Esophagus mucosa (tissue), 1 donor: ENCODE measurements at regions not wholly inside any gene's neighbourhood (a gene's known extent, or its start where the extent isn't known, plus 50 kb on each side); places are given as distances from the start of the nearest gene placed in this dataset.
A peak's percentile ranks its signal among the peaks of the same experiment; 100 is the strongest.

Experiments used
- ATAC-seq: fragments of 200-7000 bp; cut with Tn5 transposase; one replicate; pipeline ENCODE4 v1.9.1; 2020
- donor health status: DM: yes; HTN: yes; CAD: no.

DNA sequence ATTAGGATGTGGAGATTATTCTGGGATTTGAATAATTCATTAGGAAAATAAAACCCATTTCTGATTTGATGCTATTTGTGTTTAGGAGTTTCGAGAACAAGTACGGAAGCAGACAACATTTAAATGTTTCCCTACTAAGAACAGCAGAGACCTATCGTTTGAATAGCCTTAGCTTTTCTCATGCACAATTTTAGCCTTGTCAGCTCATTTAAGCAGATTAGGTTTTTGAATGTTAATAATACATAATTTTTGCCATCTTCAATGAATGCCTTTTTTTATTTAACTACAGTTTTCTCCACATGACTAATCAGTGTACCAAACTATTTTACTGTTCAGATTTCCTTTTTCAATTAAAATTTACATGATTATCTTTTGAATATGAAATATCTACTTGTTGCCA is 592.0 kb downstream of the BCKDHB start:
- ATAC-seq = no peak

DNA sequence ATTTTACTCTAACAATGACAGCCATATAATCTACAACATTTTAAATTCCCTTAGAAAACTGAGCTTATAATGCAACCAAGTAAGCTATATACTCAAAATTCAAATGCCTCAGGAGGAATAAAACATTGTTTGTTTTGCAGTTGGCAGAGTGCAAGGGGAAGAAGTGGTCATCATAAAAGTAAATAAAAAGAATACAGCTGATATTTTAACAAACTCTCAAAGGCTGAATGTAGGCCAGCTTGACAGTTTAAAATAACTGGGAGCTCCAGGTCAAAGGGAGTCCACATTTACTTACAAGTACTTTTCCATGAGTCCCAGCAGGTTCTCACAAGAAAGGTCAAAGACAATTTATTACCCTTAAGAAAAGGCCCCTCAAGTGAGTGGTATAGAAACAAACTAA is 589.8 kb downstream of the BCKDHB start:
- ATAC-seq = no peak

DNA sequence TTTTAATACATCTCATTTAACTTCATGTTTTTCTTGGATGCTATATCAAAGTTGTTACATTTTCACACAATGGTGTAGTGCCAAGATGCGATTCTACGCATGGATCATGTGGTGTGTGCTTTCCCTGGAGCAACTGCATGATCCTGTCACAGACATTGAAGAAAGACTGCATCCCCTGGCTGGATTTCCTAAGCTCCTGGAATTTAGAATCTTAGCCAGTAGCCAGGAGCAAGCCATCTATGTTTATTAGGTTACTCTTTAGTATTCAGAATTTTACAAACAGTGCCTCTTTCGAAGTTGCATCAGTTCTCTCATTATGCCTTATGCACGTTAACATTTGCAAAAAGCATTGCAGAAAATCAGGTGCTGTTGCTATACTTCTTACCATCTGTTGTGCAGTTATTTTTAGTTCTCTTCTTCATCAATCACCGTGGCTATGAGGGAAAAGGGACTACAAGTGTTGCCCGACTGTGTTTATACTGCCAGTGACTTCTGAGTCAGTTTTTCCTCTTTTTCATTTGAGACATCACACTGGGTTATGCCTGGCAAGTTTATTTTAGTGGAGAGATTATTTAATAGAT is 584.2 kb downstream of the BCKDHB start:
- no peak for ATAC-seq

DNA sequence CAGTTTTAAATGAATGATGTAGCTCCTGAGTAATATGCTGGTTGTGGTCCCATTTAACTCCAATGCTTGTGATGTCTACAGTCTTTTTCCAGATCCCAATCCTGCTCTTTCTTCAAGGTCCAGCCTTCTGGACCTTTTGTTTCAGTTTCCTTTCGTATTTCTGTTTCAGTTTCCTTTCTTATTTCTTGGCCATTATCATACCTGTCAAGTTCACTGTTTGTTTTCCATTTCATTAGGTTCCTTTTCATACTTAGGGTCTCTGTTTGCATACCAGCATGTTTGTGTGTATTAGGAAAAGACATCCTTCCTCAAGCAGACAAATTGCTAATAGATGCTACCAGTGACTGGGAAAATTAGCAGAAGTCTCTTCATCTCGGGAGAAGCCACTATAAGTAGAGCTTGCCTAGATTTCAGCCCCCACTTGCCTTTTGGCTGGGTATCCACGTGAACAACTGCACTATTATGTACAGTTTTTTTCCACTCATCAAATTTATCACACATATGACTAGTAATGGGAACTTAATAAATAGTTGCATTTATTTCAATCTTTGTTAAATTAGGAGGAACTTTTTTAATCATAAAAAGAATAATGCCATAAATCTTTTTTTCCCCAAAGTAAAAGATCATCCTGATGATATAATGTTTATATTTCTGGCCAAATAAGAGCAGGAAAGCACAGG is 583.4 kb downstream of the BCKDHB start:
- ATAC-seq = no peak

DNA sequence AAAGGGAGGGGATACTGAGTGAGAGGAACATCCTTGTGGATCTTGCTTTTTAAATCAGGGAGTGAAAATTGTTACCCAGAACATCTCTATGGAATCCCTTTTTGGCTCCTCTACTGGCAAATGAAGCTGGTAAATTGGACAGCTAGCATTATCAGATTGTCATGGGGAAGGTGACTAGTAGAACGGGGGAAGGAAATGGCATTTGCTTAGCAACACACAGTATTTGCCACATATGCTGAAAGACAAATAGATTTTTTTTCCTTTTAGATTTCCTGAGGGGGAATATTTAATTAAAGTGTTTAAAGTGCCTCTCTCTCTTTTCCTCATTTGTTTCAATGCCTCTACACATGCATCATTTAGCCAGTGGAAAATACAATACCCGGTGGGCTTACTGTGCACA is 573.5 kb downstream of the BCKDHB start:
- no peak for ATAC-seq

DNA sequence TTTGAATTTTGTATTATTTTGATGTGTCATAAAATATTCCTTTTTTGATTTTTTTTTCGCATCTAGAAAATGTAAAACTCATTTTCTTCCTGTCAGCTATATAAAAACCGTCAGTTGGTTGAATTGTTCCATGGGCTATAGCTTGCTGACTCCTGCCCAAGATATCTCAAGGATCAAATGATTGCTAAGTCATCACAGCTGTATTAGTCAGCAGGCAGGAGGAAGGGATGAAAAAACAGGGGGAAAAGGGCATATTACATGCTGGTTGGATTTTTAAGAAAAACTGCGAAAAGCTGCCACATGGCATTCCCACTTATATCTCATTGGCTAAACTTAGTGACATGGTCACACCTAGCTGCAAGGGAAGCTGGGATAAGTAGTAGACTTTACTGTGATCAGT is 569.9 kb downstream of the BCKDHB start:
- ATAC-seq = no peak

DNA sequence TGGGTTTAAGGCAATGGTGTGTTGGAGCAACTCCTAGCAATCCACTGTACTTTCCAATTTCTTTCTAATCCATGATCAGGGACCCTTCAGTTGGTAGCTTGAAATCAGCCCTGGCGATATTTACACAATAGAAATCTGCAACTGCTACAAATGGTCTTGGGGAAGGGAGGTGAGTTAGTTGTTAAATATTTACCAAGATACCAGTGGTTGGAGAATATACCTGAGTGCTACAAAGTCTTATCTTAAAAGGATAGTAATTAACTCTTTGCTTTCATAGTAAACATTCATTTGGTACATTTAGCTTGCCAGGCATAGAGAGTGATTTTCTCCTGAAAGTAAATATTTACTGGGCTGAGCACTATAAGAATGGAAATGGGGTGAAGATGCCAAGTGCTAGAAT is 568.2 kb downstream of the BCKDHB start:
- ATAC-seq = no peak

DNA sequence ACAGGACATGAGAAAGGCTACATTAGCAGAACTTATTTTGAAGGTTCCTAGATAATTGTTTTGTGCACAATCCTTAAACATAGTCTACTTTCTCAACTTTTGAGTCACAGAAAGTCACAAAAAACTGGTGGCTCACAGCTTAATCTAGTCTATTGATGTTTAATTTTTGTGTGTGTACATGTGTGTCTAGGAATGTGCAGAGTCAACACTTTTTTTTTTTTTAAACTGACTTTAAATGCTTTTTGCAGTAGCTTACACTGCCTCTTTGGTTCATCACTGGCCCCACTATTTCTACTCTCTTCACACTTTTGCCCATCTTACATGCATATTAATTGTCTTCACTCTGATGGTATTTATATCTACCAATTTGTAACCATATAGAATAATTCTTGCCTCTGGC is 566.9 kb downstream of the BCKDHB start:
- ATAC-seq = no peak

DNA sequence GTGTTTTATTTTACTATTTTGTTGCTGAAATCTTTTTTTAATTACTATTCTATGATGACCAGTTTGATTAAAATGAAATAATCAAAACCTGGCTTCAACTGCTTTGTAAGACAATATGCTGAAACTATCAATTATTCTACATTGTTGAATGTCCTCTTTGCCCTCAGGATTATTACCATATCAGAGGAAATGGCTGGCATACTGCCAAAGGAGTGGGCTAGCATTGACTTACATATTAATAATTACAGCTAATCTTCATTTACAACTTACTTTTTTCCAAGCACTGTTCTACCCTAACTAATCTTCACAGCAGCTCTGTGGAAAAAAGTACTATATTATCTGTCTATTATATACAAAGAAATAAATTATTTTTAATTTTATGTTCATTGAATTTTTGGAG is 560.5 kb downstream of the BCKDHB start:
- ATAC-seq = no peak

DNA sequence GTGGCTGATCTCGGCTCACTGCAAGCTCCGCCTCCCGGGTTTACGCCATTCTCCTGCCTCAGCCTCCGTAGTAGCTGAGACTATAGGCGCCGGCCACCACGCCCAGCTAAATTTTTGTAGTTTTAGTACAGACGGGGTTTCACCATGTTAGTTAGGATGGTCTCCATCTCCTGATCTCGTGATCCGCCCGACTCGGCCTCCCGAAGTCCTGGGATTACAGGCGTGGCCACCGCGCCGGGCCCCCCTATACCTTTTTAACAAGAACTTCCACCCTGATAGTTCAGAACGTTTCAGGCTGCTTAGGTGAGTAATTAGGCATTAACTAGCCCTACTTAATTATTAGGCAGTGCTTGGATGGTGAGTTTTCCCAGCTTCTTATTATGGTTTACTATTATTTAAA is 552.5 kb downstream of the BCKDHB start:
- no peak for ATAC-seq

DNA sequence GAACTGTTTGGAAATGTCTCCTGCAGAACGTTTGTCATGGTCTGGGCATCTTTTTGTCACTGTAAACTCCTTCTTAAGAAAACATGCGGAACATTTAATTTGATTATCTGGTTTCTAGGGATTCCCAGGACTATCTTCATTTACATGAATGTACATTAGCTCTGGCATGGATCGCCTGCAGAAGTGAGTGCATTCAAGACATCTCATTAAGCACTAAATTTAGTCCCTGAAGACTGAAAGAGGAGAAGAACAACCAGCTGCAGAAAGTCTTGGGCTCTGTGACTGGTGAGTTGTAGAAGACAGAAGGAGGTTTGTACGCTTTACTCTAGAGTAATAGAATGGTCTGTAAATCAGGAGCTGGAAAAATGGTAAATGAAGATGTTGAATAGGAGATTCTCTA is 540.7 kb downstream of the BCKDHB start:
- no peak for ATAC-seq

DNA sequence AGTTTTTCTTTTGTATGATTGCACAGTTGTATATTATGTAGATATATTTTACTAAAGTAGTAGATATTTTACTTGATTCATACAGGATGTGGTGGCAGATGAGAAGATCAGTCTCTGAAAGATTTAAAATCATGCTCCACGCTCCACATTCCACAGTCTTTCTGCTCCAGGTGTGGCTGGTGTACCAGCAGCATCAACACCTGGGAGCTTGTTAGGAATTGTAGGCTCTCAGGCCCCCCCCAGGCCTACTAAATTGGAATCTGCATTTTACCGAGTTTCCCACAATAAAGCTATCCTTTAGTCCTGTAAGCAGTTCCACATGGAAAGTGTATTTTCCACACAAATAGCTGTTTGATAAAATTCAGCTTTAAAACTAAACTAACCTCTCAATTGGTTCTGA is 537.4 kb downstream of the BCKDHB start:
- ATAC-seq = no peak

DNA sequence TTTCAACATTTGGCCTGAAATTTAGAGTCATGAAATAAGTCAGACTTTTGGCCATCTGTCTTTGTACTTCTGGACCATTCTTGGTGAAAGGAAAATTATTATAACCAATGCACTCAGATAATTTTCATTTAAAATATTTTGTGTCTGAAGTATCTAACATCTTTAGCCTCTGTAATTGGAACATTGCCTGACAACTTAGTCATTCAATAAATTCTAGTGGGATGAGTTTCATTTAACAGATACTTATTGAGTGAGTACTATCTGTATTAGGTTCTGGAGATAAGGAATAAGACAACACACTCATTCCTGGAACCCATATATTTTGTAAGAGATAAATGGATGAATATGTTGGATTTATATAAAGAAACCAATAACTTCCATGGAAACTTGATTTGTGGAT is 536.0 kb downstream of the BCKDHB start:
- ATAC-seq = no peak

DNA sequence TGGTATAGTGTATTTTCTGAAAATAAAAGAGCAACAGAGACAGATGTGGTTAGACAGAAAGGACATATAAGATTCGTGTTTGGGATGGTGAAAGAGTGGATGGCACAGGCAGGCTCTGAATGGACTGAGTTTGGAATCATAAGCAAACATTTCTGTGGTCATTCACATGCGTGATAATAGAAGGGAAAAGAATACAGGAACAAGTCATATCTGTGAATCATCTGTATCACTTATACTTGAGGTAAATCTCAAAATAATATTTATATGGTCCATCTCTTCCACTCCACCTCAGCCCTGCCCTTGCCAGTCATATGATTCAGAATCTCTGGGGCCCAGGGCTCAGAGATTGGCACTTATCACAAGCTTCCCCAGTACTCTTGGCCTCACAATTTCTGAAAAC is 535.1 kb downstream of the BCKDHB start:
- no peak for ATAC-seq

DNA sequence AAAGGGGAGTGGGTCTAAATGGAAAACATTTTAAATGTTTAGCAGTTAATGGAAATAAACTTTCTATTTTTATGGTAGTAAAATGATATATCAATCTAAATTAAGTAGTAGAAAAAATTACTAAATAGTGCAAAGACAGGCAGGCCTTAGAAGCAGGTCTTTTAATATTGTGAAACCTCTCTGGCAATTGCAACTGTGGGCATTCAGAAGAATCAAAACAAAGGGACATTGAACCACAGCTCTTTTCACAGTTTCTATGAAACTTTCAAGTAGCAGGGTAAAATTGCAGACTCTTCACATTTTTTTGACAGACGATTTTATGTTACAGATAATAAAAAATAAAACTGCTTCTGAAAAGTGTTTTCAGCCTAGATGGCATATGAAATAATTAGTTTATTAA is 533.7 kb downstream of the BCKDHB start:
- no peak for ATAC-seq

DNA sequence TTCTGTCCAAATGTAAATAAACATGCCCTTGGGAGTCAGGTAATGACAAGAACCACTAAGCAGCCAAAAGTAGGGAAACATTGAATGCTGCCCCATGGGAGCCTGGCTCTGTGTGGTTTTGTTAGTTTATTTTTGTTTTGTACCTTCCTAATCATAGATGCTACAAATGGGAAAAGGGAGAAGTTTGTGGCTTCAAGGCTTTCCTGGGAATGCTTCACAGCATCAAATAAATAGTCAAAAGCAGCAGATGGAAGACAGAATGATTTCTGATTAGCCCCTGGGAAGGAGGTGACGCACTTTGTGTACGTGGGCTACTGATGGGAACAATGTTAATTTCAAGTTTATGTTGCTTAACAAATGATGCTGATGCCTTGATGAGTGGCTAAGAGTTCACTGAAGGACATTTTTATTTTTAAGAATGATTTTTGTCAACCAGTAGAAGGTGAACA is 532.7 kb downstream of the BCKDHB start:
- no peak for ATAC-seq

DNA sequence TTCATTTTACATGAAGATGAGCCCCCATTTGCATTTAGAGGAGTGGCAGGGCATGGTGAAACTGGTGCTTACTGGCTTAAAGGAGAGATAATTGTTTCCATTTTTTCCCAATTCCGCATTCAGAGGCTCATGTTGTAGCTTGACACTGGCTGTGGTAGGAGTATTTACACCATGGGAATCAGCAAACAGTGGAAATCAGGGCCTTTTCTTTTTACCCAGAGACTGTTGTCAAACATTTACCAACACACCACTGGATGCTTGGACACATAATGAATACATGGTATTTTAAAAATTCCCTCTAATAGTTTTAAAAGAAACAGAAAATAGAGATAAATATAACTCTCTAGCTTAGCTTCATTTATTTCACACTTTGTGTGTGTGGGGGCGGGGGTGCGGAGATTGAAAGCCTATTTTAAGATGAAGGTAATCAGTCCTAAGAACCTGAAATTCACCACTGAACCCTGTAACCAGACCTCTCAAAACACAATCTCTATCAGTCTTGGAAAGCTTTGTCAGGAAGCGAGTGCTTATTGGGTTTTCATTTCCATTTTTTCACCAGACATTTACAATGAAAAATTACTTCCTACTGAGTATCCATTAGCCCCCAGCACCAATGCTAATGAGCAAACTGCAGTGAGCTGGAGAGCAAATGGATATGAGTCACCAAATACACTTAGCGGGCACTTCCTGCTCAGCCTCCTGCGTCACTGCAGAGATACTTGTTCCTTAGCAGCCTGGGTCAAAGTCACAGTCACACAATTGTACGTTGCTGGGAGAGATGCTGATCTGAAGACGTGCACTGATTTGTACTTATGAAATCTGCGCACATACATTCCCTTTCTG is 532.0 kb downstream of the BCKDHB start:
- peak; percentile 99 for ATAC-seq

DNA sequence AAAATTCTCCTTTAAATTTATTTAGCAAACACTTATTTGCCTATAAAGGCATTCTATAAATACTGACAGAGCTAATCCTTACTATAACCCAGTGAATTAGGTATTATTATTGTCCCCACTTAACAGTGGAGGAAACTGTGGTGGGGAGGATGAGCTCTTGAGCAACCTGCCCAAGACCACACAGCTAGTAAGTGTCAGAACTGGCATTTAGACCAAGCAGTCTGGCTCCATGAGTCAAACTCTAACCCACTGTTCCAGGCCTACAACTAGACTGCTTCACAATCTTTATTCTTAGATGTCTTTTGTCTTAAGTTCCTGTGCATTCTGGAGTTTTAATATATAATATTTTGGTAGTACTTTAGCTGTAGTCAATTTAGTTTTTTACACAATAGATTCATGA is 530.8 kb downstream of the BCKDHB start:
- ATAC-seq = no peak

DNA sequence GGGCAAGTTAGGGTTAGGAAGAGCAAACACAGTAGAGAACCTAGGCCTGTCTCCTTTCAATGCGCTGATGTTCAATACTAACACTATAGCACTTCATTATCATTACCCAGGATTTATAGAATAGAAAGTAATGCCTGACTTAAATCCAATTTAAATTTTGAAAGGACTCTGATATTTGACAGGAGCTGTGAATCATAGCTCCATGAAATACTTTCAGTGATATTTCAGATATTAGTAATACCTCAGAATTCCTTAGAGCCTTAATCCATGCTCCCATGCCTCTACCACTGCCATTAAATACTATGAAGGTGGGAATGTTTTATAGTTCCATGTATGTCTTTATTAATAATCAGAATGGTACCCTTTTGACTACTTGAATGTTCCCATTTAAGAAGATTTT is 530.2 kb downstream of the BCKDHB start:
- no peak for ATAC-seq

DNA sequence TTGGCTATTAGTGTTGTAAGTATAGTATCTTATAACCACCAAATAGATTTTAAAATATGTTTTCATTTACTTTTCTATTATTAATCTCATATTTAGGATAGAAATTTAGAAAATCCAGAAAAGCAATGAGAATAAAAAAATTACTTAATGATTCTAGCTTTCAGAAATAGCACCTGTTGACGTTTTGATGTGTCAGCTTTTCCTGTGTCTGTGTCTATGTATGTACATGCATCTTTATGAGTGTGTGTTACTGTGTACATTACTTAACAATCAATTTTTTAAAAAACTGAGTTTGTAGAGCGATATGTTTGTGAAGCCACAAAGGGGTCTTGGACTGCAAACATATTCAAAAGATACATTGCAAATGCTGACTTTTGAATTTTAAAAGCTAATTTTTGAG is 526.9 kb downstream of the BCKDHB start:
- ATAC-seq = no peak

DNA sequence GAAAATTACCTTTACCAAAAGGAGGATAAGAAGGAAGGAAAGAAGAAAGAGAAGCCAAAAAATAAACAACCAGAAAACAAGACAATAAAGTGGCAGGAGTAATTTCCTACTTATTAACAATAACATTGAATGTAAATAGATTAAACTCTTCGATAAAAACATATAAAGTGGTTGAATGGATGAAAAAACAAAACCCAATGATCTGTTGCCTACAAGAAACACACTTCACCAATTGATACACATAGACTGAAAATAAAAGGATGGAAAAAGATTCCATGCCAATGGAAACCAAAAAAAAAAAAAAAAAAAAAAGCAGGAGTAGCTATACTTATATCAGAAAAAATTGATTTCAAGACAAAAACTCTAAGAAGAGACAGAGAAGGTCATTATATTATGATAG is 518.9 kb downstream of the BCKDHB start:
- no peak for ATAC-seq

DNA sequence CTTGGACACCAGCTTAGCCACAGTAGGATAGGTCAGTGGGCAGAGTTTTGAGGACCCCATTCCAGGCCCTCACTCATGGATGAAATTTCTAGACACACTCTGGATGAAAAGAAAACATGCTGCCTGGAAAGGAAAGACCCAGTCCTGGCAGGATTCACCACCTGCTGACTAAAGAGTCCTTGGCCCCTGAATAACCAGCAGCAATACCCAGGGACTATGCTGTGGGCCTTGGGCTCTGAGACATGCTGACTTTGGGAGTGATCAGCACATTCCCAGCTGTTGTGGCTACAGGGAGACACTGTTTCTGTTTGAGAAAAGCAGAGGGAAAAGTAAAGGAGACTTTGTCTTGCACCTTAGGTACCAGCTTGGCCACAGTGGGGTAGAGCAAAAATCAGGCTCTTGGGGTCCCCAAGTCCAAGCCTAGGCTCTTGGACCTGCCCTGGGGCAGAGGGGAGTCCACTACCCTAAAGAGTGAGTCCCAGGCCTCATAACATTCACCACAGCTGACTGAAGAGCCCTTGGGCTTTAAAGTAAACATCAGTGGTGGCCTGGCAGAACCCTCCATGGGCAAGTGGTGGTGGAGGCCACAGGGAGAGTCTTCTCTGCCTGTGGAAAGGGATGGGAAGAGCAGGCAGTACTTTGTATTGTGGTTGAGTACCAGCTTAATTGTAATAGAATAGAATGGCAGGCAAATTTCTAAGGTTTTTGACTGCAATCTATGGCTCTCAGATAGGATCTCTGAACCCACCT is 516.8 kb downstream of the BCKDHB start:
- no peak for ATAC-seq

DNA sequence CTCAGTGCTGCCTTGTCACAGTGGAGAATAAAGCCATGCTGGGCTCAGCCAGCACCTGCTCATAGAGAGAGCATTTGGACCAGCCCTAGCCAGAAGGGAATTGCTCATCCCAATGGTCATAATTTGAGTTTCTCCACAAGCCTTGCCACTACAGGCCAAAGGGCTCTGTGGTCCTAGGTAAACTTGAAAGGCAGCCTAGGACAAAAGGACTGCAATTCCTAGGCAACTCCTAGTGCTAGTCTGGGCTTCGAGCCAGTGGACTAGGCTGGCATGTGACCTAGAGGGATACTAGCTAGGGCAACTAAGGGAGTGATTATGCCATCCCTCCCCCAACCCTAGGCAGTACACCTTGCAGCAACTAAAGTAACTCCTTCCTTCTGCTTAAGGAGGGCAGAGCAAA is 516.2 kb downstream of the BCKDHB start:
- ATAC-seq = peak; percentile 80
